PC-3 (cell line): ENCODE measurements at regions not wholly inside any gene's neighbourhood (a gene's known extent, or its start where the extent isn't known, plus 50 kb on each side); places are given as distances from the start of the nearest gene placed in this dataset.

Experiments used
- EZH2 ChIP-seq: fragments of 300-600 bp; sonication (generic); IDR thresholded peaks from one replicate; pipeline ENCODE4 v1.6.1; 2017; ENCODE audit warnings: antibody characterized with exemption, mild to moderate bottlenecking, low read length; ENCODE audit not compliant: unreplicated experiment
- EZH2phosphoT487 ChIP-seq: fragments of 300-600 bp; sonication (generic); IDR thresholded peaks from 2 replicates; pipeline ENCODE4 v1.6.1; 2018; ENCODE audit warnings: mild to moderate bottlenecking, antibody characterized with exemption, low read length, borderline replicate concordance
- TF ChIP-seq, protein P1 (sequence below): fragments of 300-600 bp; sonication (generic); conservative IDR thresholded peaks from 2 replicates; pipeline ENCODE4 v1.5.1; 2017; ENCODE audit warnings: antibody characterized with exemption, low read depth, mild to moderate bottlenecking, low read length

DNA sequence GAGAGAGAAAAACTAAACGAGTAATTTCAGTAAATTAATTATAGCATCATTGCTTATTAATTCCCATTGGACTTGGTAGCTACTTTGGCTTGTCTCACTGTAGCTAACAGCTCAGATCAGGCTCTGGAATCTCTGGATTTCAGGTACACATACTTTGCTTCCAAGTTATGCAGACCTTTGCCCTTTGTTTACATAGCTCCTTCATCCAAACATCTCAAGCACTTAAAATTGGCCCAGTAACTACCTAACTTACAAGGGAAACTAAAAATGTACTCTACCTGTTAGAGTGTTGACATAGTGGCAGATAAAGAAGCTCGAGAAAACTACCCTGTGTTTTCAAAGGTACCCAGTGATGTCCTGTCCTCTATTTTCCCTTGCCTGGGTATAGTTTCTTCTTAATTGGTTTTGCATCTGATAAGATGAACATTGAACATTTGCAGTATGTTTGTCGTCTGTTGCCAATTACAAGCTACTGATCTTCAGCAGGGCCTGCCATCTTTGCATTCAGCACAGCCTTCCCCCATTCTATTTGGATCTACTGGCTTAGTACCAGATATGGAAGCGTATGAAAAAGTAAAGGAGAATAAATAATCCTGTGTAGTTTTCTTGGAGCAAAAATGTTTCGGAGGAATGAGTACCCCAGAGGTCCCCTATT lies 601.5 kb upstream of the FANCL start:
- TF ChIP-seq, protein P1, sequence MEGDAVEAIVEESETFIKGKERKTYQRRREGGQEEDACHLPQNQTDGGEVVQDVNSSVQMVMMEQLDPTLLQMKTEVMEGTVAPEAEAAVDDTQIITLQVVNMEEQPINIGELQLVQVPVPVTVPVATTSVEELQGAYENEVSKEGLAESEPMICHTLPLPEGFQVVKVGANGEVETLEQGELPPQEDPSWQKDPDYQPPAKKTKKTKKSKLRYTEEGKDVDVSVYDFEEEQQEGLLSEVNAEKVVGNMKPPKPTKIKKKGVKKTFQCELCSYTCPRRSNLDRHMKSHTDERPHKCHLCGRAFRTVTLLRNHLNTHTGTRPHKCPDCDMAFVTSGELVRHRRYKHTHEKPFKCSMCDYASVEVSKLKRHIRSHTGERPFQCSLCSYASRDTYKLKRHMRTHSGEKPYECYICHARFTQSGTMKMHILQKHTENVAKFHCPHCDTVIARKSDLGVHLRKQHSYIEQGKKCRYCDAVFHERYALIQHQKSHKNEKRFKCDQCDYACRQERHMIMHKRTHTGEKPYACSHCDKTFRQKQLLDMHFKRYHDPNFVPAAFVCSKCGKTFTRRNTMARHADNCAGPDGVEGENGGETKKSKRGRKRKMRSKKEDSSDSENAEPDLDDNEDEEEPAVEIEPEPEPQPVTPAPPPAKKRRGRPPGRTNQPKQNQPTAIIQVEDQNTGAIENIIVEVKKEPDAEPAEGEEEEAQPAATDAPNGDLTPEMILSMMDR: no peak
- TF ChIP-seq EZH2 (no peak), EZH2phosphoT487 (no peak)
